ENCODE measurements at regions not wholly inside any gene's neighbourhood (a gene's known extent, or its start where the extent isn't known, plus 50 kb on each side); places are given as distances from the start of the nearest gene placed in this dataset.

GRCh38 chr2:53021828-53022227 lies 745.8 kb upstream of the CHAC2 start:
- Mint-ChIP-seq H3K9me3 (peaks cover 0 to 4% (median 2%) of the 10 kb centered on the region in 3 donors), H3K4me3 (no peak overlapping the region), H3K27me3 (no peaks in the 10 kb centered on the region), H3K27ac (no peak overlapping the region), H3K36me3 (no peaks in the 10 kb centered on the region), H3K4me1 (no peaks in the 10 kb centered on the region)

- H3K4me1 Mint-ChIP-seq, result no peaks in the 10 kb centered on the region
- no peak overlapping the region for H3K27ac Mint-ChIP-seq
- H3K4me3 Mint-ChIP-seq, result no peak overlapping the region
- no peaks in the 10 kb centered on the region for H3K36me3 Mint-ChIP-seq
- H3K9me3 Mint-ChIP-seq, result peaks cover 0 to 4% (median 2%) of the 10 kb centered on the region in 3 donors
- no peaks in the 10 kb centered on the region for H3K27me3 Mint-ChIP-seq
Measured at GRCh38 chr2:53021292-53021691, 746.3 kb upstream of the CHAC2 start.

- peaks cover 0 to 4% (median 2%) of the 10 kb centered on the region in 3 donors for H3K9me3 Mint-ChIP-seq
- no peaks in the 10 kb centered on the region for H3K36me3 Mint-ChIP-seq
- no peaks in the 10 kb centered on the region for H3K4me1 Mint-ChIP-seq
- H3K27ac Mint-ChIP-seq, result no peak overlapping the region
- no peak overlapping the region for H3K4me3 Mint-ChIP-seq
- no peaks in the 10 kb centered on the region for H3K27me3 Mint-ChIP-seq
Measured at GRCh38 chr2:53018825-53019425, 748.7 kb upstream of the CHAC2 start.

GRCh38 chr2:53006980-53007379 lies 760.6 kb upstream of the CHAC2 start:
- Mint-ChIP-seq H3K36me3 (no peaks in the 10 kb centered on the region), H3K27me3 (no peaks in the 10 kb centered on the region), H3K4me1 (peaks cover 0 to 1% (median 0%) of the 10 kb centered on the region in 3 donors), H3K4me3 (no peak overlapping the region), H3K27ac (no peak overlapping the region), H3K9me3 (peaks cover 0 to 3% (median 2%) of the 10 kb centered on the region in 3 donors)

GRCh38 chr2:53004413-53004812 lies 763.2 kb upstream of the CHAC2 start:
- Mint-ChIP-seq H3K36me3 (no peaks in the 10 kb centered on the region), H3K27ac (no peak overlapping the region), H3K9me3 (peaks cover 0 to 3% (median 2%) of the 10 kb centered on the region in 3 donors), H3K4me3 (no peak overlapping the region), H3K27me3 (no peaks in the 10 kb centered on the region), H3K4me1 (peaks cover 0 to 1% (median 0%) of the 10 kb centered on the region in 3 donors)

- no peaks in the 10 kb centered on the region for H3K4me1 Mint-ChIP-seq
- H3K4me3 Mint-ChIP-seq, result no peak overlapping the region
- H3K9me3 Mint-ChIP-seq, result peaks cover 6 to 21% (median 11%) of the 10 kb centered on the region in 3 donors
- no peaks in the 10 kb centered on the region for H3K36me3 Mint-ChIP-seq
- H3K27ac Mint-ChIP-seq, result no peak overlapping the region
- H3K27me3 Mint-ChIP-seq, result no peaks in the 10 kb centered on the region
Measured at GRCh38 chr2:52995424-52995823, 772.2 kb upstream of the CHAC2 start.

- Mint-ChIP-seq H3K4me3 (no peak overlapping the region), H3K9me3 (peaks cover 0 to 2% (median 0%) of the 10 kb centered on the region in 3 donors), H3K27me3 (no peaks in the 10 kb centered on the region), H3K4me1 (no peaks in the 10 kb centered on the region), H3K27ac (no peak overlapping the region), H3K36me3 (no peaks in the 10 kb centered on the region)
Measured at GRCh38 chr2:52976143-52976949, 791.3 kb upstream of the CHAC2 start.

GRCh38 chr2:52974127-52974526 lies 793.5 kb upstream of the CHAC2 start:
- Mint-ChIP-seq H3K4me1 (no peaks in the 10 kb centered on the region), H3K27ac (no peak overlapping the region), H3K36me3 (no peaks in the 10 kb centered on the region), H3K27me3 (no peaks in the 10 kb centered on the region), H3K4me3 (no peak overlapping the region), H3K9me3 (no peaks in the 10 kb centered on the region)

- H3K36me3 Mint-ChIP-seq, result no peaks in the 10 kb centered on the region
- no peaks in the 10 kb centered on the region for H3K27me3 Mint-ChIP-seq
- peaks cover 0 to 3% (median 0%) of the 10 kb centered on the region in 3 donors for H3K9me3 Mint-ChIP-seq
- H3K4me1 Mint-ChIP-seq, result peaks cover 0 to 2% (median 0%) of the 10 kb centered on the region in 3 donors
- H3K27ac Mint-ChIP-seq, result no peak overlapping the region
- no peak overlapping the region for H3K4me3 Mint-ChIP-seq
Measured at GRCh38 chr2:52970642-52971041, 797.0 kb upstream of the CHAC2 start.

- Mint-ChIP-seq H3K4me1 (peaks cover 0 to 2% (median 0%) of the 10 kb centered on the region in 3 donors), H3K27ac (no peak overlapping the region), H3K9me3 (peaks cover 0 to 3% (median 0%) of the 10 kb centered on the region in 3 donors), H3K27me3 (no peaks in the 10 kb centered on the region), H3K4me3 (no peak overlapping the region), H3K36me3 (no peaks in the 10 kb centered on the region)
Measured at GRCh38 chr2:52968043-52968442, 799.6 kb upstream of the CHAC2 start.

- peaks cover 0 to 7% (median 3%) of the 10 kb centered on the region in 3 donors for H3K9me3 Mint-ChIP-seq
- no peak overlapping the region for H3K4me3 Mint-ChIP-seq
- no peaks in the 10 kb centered on the region for H3K36me3 Mint-ChIP-seq
- no peaks in the 10 kb centered on the region for H3K27me3 Mint-ChIP-seq
- no peak overlapping the region for H3K27ac Mint-ChIP-seq
- peaks cover 0 to 2% (median 0%) of the 10 kb centered on the region in 3 donors for H3K4me1 Mint-ChIP-seq
Measured at GRCh38 chr2:52964916-52965530, 802.6 kb upstream of the CHAC2 start.

GRCh38 chr2:52961403-52961802 lies 806.2 kb upstream of the CHAC2 start:
- no peak overlapping the region for H3K27ac Mint-ChIP-seq
- no peaks in the 10 kb centered on the region for H3K36me3 Mint-ChIP-seq
- no peaks in the 10 kb centered on the region for H3K4me1 Mint-ChIP-seq
- H3K4me3 Mint-ChIP-seq, result no peak overlapping the region
- H3K9me3 Mint-ChIP-seq, result peaks cover 0 to 3% (median 3%) of the 10 kb centered on the region in 3 donors
- H3K27me3 Mint-ChIP-seq, result no peaks in the 10 kb centered on the region

- H3K4me3 Mint-ChIP-seq, result no peak overlapping the region
Measured at GRCh38 chr2:52960881-52961280, 806.7 kb upstream of the CHAC2 start.

GRCh38 chr2:52959801-52960200 lies 807.8 kb upstream of the CHAC2 start:
- H3K27ac Mint-ChIP-seq, result no peak overlapping the region
- H3K9me3 Mint-ChIP-seq, result peaks cover 0 to 3% (median 3%) of the 10 kb centered on the region in 3 donors
- H3K27me3 Mint-ChIP-seq, result no peaks in the 10 kb centered on the region
- no peaks in the 10 kb centered on the region for H3K4me1 Mint-ChIP-seq
- H3K36me3 Mint-ChIP-seq, result no peaks in the 10 kb centered on the region
- H3K4me3 Mint-ChIP-seq, result no peak overlapping the region

More at GRCh38 chr2:52960881-52961280, 806.7 kb upstream of the CHAC2 start:
- Mint-ChIP-seq H3K27me3 (no peaks in the 10 kb centered on the region), H3K27ac (no peak overlapping the region), H3K4me1 (no peaks in the 10 kb centered on the region), H3K36me3 (no peaks in the 10 kb centered on the region), H3K9me3 (peaks cover 0 to 3% (median 3%) of the 10 kb centered on the region in 3 donors)

GRCh38 chr2:52956766-52957165 lies 810.8 kb upstream of the CHAC2 start:
- Mint-ChIP-seq H3K36me3 (no peaks in the 10 kb centered on the region), H3K4me1 (no peaks in the 10 kb centered on the region), H3K4me3 (no peak overlapping the region), H3K27me3 (no peaks in the 10 kb centered on the region), H3K9me3 (peaks cover 0 to 4% (median 1%) of the 10 kb centered on the region in 3 donors), H3K27ac (no peak overlapping the region)

Measured in IgD-negative memory B cell (primary cell).